Right atrium auricular region (tissue), 2 donors: ENCODE measurements at regions not wholly inside any gene's neighbourhood (a gene's known extent, or its start where the extent isn't known, plus 50 kb on each side); places are given as distances from the start of the nearest gene placed in this dataset.

Source experiments
- DNase-seq: peaks from one replicate; pipeline ENCODE4 v3.0.0-alpha.2; 2019; ENCODE audit warnings: low spot score
- H3K27ac ChIP-seq, 2 donors: fragments of 200-600 bp; sonication (generic); 1 replicate in 1 of 2; 2 replicates in 1 of 2; pipeline ENCODE4 v1.5.1; 2016 to 2019
- H3K27me3 ChIP-seq, 2 donors: fragments of 200-600 bp; sonication (generic); one replicate each; pipeline versions ENCODE4 v1.5.1 to v1.6.0; 2017 to 2019
- H3K36me3 ChIP-seq: fragments of 200-600 bp; sonication (generic); one replicate; pipeline ENCODE4 v1.5.1; 2016
- H3K4me1 ChIP-seq, 2 donors: fragments of 200-600 bp; sonication (generic); one replicate each; pipeline versions ENCODE4 v1.5.1 to v1.6.0; 2017 to 2019
- H3K4me3 ChIP-seq, 2 donors: fragments of 200-600 bp; sonication (generic); 1 replicate in 1 of 2; 2 replicates in 1 of 2; pipeline ENCODE4 v1.5.1; 2017 to 2019; ENCODE audit warnings: mild to moderate bottlenecking in 1 of 2, moderate library complexity in 1 of 2
- H3K9me3 ChIP-seq, 2 donors: fragments of 200-600 bp; sonication (generic); one replicate each; pipeline ENCODE4 v1.5.1; 2019
- TF ChIP-seq, protein P1 (sequence below), 2 donors: fragments of 200-600 bp; sonication (generic); IDR thresholded peaks; one replicate each; pipeline ENCODE4 v1.5.1; 2019; ENCODE audit warnings: antibody characterized with exemption in 2 of 2

DNA sequence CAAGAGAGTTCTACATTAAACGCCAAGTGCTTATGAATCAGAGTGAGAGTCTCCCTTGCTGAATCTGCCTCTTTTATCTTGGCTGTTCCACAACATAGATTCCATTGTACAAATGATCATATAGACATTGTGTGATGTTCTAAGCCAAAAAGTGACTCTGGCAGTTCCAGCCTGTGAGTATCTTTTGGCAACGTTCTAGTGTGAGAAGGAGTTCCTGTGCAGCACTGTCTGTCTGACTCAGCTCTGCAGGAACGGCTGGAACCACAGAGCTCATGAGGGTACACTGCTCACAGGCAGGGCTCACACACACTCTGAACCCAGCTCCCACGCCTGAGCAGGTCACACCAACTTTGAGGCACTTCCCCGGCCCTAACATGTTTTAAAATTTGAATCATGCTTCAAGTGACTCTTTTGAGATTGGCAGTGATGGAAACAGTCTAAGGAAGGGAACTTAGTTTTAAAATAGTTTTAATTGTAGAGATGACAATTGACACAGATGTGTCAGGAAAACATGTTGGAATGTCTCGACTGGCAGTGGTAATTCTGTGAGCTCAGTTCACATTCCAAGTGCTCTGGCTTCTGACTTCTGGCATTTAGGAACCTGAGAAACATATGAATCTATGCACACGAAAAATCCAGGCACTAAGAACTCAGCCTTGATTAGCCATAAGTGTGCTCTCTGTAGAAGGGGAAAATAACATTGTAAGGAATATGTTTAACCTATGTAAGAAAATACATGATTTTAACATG, 272.0 kb downstream of the UQCRFS1 start:
- no peaks in the 10 kb centered on the region for H3K36me3 ChIP-seq
- TF ChIP-seq, protein P1, sequence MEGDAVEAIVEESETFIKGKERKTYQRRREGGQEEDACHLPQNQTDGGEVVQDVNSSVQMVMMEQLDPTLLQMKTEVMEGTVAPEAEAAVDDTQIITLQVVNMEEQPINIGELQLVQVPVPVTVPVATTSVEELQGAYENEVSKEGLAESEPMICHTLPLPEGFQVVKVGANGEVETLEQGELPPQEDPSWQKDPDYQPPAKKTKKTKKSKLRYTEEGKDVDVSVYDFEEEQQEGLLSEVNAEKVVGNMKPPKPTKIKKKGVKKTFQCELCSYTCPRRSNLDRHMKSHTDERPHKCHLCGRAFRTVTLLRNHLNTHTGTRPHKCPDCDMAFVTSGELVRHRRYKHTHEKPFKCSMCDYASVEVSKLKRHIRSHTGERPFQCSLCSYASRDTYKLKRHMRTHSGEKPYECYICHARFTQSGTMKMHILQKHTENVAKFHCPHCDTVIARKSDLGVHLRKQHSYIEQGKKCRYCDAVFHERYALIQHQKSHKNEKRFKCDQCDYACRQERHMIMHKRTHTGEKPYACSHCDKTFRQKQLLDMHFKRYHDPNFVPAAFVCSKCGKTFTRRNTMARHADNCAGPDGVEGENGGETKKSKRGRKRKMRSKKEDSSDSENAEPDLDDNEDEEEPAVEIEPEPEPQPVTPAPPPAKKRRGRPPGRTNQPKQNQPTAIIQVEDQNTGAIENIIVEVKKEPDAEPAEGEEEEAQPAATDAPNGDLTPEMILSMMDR (IDR thresholded peaks at IDR 0.05), result no peak
- no peak for DNase-seq

DNA sequence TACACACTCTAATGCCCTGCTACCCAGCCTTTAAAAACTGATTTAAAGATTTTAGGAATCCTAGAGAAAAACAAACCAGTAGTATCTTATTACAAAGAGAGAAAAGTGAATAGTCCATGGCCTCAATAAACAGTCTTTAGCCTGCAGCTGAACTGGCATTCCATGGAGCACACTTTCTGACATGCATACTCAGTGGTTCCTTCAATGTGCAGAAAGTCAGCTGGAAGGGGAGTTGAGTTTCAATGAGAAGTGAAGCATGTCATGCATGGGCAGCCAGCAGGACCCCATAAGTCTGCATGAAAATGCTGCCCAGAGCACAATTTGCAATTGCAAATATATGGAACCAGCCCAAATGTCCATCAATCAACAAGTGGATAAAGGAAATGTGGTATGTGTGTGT, 273.7 kb downstream of the UQCRFS1 start:
- Histone ChIP-seq H3K36me3 (no peaks in the 10 kb centered on the region), H3K9me3 (no peaks in the 10 kb centered on the region), H3K4me1 (peaks cover 0 to 12% of the 10 kb centered on the region in 2 donors), H3K27ac (no peak overlapping the region), H3K27me3 (no peaks in the 10 kb centered on the region), H3K4me3 (no peak overlapping the region)
- DNase-seq, result no peak
- TF ChIP-seq, protein P1 (IDR thresholded peaks at IDR 0.05), result no peak

More for the DNA sequence above, 272.0 kb downstream of the UQCRFS1 start:
- Histone ChIP-seq H3K27ac (peak overlapping the region; percentile 33 to 67), H3K4me1 (peaks cover 0 to 12% of the 10 kb centered on the region in 2 donors), H3K27me3 (no peaks in the 10 kb centered on the region), H3K9me3 (no peaks in the 10 kb centered on the region), H3K4me3 (no peak overlapping the region)

GRCh38 chr19:28936001-28936400, 276.9 kb downstream of the UQCRFS1 start:
- no peak overlapping the region for H3K27ac ChIP-seq
- no peaks in the 10 kb centered on the region for H3K27me3 ChIP-seq
- no peak overlapping the region for H3K4me3 ChIP-seq
- H3K9me3 ChIP-seq, result no peaks in the 10 kb centered on the region
- H3K36me3 ChIP-seq, result no peaks in the 10 kb centered on the region
- peaks cover 0 to 8% of the 10 kb centered on the region in 2 donors for H3K4me1 ChIP-seq
- TF ChIP-seq, protein P1 (IDR thresholded peaks at IDR 0.05), result no peak
- no peak for DNase-seq

- no peak overlapping the region for H3K27ac ChIP-seq
- H3K36me3 ChIP-seq, result no peaks in the 10 kb centered on the region
- TF ChIP-seq, protein P1 (IDR thresholded peaks at IDR 0.05), result no peak
- H3K9me3 ChIP-seq, result no peaks in the 10 kb centered on the region
- H3K4me1 ChIP-seq, result no peaks in the 10 kb centered on the region
- DNase-seq, result no peak
- H3K4me3 ChIP-seq, result no peak overlapping the region
- no peaks in the 10 kb centered on the region for H3K27me3 ChIP-seq
Observed at GRCh38 chr19:28934631-28935030, 278.3 kb downstream of the UQCRFS1 start.

GRCh38 chr19:28933039-28933438, 279.9 kb downstream of the UQCRFS1 start:
- TF ChIP-seq, protein P1 (IDR thresholded peaks at IDR 0.05), result no peak
- no peak overlapping the region for H3K27ac ChIP-seq
- no peaks in the 10 kb centered on the region for H3K36me3 ChIP-seq
- H3K4me1 ChIP-seq, result no peaks in the 10 kb centered on the region
- no peaks in the 10 kb centered on the region for H3K9me3 ChIP-seq
- no peak for DNase-seq
- no peaks in the 10 kb centered on the region for H3K27me3 ChIP-seq
- no peak overlapping the region for H3K4me3 ChIP-seq

GRCh38 chr19:28932446-28932845, 280.5 kb downstream of the UQCRFS1 start:
- Histone ChIP-seq H3K27me3 (no peaks in the 10 kb centered on the region), H3K4me3 (no peak overlapping the region), H3K36me3 (no peaks in the 10 kb centered on the region), H3K27ac (no peak overlapping the region), H3K4me1 (no peaks in the 10 kb centered on the region), H3K9me3 (no peaks in the 10 kb centered on the region)
- TF ChIP-seq, protein P1 (IDR thresholded peaks at IDR 0.05), result no peak
- DNase-seq, result no peak
